ENCODE measurements at regions not wholly inside any gene's neighbourhood (a gene's known extent, or its start where the extent isn't known, plus 50 kb on each side); places are given as distances from the start of the nearest gene placed in this dataset.

DNA sequence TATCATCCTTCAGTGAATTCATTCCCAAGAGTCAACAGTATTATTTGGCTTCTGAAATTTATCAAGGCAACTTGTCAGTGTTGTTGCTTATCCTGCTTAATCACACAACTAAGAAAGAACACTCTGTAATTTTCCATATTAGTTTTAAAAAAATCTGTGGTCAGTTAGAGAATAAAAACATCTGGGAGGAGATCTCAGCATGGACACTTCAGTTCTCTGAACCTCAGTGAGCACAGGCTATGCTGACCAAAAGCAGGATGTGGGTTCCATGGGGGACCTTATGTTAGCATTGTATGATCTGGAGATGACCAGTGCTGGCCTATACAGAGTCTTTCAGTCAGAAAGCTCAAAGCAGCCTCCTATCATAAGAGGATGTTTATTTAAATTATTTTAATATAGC is 79.1 kb upstream of the KLHL14 start:
- H3K9me3 ChIP-seq (ENCODE audit: control insufficient read depth in 4 of 4, insufficient read depth in 3 of 4, low read length in 3 of 4) = no peaks in the 10 kb centered on the region
- no peak overlapping the region for H3K4me3 ChIP-seq
- no peaks in the 10 kb centered on the region for H3K36me3 ChIP-seq (ENCODE audit: control insufficient read depth in 4 of 4, insufficient read depth in 4 of 4, low read length in 4 of 4)
- no peaks in the 10 kb centered on the region for H3K4me1 ChIP-seq (ENCODE audit: control insufficient read depth in 5 of 5, insufficient read depth in 5 of 5, low read length in 5 of 5)
- H3K9ac ChIP-seq (ENCODE audit: insufficient read depth in 1 of 2, low read length in 2 of 2) = no peak overlapping the region
- TF ChIP-seq, protein P1, sequence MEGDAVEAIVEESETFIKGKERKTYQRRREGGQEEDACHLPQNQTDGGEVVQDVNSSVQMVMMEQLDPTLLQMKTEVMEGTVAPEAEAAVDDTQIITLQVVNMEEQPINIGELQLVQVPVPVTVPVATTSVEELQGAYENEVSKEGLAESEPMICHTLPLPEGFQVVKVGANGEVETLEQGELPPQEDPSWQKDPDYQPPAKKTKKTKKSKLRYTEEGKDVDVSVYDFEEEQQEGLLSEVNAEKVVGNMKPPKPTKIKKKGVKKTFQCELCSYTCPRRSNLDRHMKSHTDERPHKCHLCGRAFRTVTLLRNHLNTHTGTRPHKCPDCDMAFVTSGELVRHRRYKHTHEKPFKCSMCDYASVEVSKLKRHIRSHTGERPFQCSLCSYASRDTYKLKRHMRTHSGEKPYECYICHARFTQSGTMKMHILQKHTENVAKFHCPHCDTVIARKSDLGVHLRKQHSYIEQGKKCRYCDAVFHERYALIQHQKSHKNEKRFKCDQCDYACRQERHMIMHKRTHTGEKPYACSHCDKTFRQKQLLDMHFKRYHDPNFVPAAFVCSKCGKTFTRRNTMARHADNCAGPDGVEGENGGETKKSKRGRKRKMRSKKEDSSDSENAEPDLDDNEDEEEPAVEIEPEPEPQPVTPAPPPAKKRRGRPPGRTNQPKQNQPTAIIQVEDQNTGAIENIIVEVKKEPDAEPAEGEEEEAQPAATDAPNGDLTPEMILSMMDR (IDR thresholded peaks at IDR 0.05; ENCODE audit: control extremely low read depth, extremely low read depth) = no peak
- no peaks in the 10 kb centered on the region for H3K27me3 ChIP-seq (ENCODE audit: control insufficient read depth in 3 of 3, insufficient read depth in 3 of 3, low read length in 2 of 3)
- no peak overlapping the region for H3K27ac ChIP-seq (ENCODE audit: low read depth in 1 of 2, low read length in 1 of 2)
- ATAC-seq (ENCODE audit: insufficient read depth, low FRiP score) (no peak), DNase-seq (no peak)

DNA sequence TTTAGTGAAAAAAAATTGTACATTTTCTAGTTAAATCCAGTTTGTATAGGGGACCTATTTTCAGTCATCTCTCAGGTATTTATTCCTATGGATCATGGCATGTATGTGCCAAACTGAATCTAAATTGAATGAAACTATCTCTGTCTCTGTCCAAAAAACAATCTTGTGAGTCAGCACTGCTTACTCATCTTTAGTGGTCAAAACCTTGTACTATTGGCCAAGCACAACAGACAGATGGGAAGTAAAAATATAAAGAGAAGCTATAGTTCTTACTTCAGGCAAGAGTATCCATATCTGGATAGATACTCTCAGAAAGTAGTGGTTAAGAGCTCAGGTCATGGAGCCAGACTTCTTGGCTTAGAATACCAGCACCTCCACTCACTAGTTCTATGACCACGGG is 76.0 kb upstream of the KLHL14 start:
- Histone ChIP-seq H3K9me3 (ENCODE audit: control insufficient read depth in 4 of 4, insufficient read depth in 3 of 4, low read length in 3 of 4) (no peaks in the 10 kb centered on the region), H3K27ac (ENCODE audit: low read depth in 1 of 2, low read length in 1 of 2) (no peak overlapping the region), H3K4me3 (no peak overlapping the region), H3K27me3 (ENCODE audit: control insufficient read depth in 3 of 3, insufficient read depth in 3 of 3, low read length in 2 of 3) (no peaks in the 10 kb centered on the region), H3K36me3 (ENCODE audit: control insufficient read depth in 4 of 4, insufficient read depth in 4 of 4, low read length in 4 of 4) (no peaks in the 10 kb centered on the region), H3K9ac (ENCODE audit: insufficient read depth in 1 of 2, low read length in 2 of 2) (no peak overlapping the region), H3K4me1 (ENCODE audit: control insufficient read depth in 5 of 5, insufficient read depth in 5 of 5, low read length in 5 of 5) (no peaks in the 10 kb centered on the region)
- no peak for ATAC-seq (ENCODE audit: insufficient read depth, low FRiP score)
- whole genome bisulfite sequencing, 2 donors = 93 to 94% methylated on average over 1 of the region's 1 CpG
- TF ChIP-seq, protein P1 (IDR thresholded peaks at IDR 0.05; ENCODE audit: control extremely low read depth, extremely low read depth) = no peak
- DNase-seq = no peak

DNA sequence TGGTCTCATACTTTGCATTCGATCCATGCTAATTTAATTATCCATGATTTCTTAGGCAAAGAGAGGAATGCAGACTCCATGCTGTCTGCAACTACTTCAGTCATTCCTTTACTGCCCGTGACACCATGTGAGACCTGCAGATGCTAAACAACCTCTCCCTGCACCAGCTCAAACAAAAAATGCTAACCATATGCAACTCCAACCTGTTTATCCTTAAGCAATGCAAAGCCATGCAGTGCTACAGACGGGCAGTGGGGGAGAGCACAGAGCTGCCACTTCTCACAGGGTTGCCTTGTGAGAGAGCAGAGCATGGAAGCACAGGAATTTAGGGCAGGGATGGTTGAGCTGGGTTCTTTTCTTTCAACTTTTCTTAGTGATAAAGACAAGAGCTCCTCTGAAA is 74.9 kb upstream of the KLHL14 start:
- Histone ChIP-seq H3K36me3 (ENCODE audit: control insufficient read depth in 4 of 4, insufficient read depth in 4 of 4, low read length in 4 of 4) (no peaks in the 10 kb centered on the region), H3K4me3 (no peak overlapping the region), H3K27ac (ENCODE audit: low read depth in 1 of 2, low read length in 1 of 2) (no peak overlapping the region), H3K9me3 (ENCODE audit: control insufficient read depth in 4 of 4, insufficient read depth in 3 of 4, low read length in 3 of 4) (no peaks in the 10 kb centered on the region), H3K4me1 (ENCODE audit: control insufficient read depth in 5 of 5, insufficient read depth in 5 of 5, low read length in 5 of 5) (no peaks in the 10 kb centered on the region), H3K9ac (ENCODE audit: insufficient read depth in 1 of 2, low read length in 2 of 2) (no peak overlapping the region), H3K27me3 (ENCODE audit: control insufficient read depth in 3 of 3, insufficient read depth in 3 of 3, low read length in 2 of 3) (no peaks in the 10 kb centered on the region)
- DNase-seq (peak in 1 of 3 donors; percentile 1), ATAC-seq (ENCODE audit: insufficient read depth, low FRiP score) (no peak)
- 45 to 49% methylated on average over 3 of the region's 3 CpGs for WGBS, 2 donors
- TF ChIP-seq, protein P1 (IDR thresholded peaks at IDR 0.05; ENCODE audit: control extremely low read depth, extremely low read depth) = no peak

DNA sequence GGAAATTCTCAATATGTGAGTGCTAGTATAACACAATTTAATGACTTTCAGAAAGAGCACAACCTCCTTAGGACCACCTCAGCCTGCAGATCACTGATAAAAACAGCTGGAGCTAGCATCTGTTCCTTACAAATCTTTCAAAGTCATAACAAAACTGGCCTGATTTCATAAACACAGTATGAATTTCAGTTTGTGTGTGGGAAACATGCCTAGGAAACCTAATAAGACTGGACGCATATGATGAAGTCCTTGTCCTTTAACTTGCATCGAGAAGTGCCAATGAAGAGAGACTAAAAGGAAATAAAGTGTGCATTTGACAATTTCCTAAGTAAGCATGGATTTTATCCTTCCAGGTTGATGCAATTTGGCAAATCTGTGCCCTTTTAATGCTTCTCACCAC is 74.1 kb upstream of the KLHL14 start:
- ATAC-seq (ENCODE audit: insufficient read depth, low FRiP score) (no peak), DNase-seq (no peak)
- H3K27me3 ChIP-seq (ENCODE audit: control insufficient read depth in 3 of 3, insufficient read depth in 3 of 3, low read length in 2 of 3) = no peaks in the 10 kb centered on the region
- no peak overlapping the region for H3K4me3 ChIP-seq
- no peaks in the 10 kb centered on the region for H3K36me3 ChIP-seq (ENCODE audit: control insufficient read depth in 4 of 4, insufficient read depth in 4 of 4, low read length in 4 of 4)
- 70 to 83% methylated on average over 2 of the region's 2 CpGs for WGBS, 2 donors
- no peaks in the 10 kb centered on the region for H3K9me3 ChIP-seq (ENCODE audit: control insufficient read depth in 4 of 4, insufficient read depth in 3 of 4, low read length in 3 of 4)
- no peak overlapping the region for H3K27ac ChIP-seq (ENCODE audit: low read depth in 1 of 2, low read length in 1 of 2)
- H3K9ac ChIP-seq (ENCODE audit: insufficient read depth in 1 of 2, low read length in 2 of 2) = no peak overlapping the region
- no peaks in the 10 kb centered on the region for H3K4me1 ChIP-seq (ENCODE audit: control insufficient read depth in 5 of 5, insufficient read depth in 5 of 5, low read length in 5 of 5)
- TF ChIP-seq, protein P1 (IDR thresholded peaks at IDR 0.05; ENCODE audit: control extremely low read depth, extremely low read depth) = no peak
